ENCODE measurements at regions not wholly inside any gene's neighbourhood (a gene's known extent, or its start where the extent isn't known, plus 50 kb on each side); places are given as distances from the start of the nearest gene placed in this dataset.

DNA sequence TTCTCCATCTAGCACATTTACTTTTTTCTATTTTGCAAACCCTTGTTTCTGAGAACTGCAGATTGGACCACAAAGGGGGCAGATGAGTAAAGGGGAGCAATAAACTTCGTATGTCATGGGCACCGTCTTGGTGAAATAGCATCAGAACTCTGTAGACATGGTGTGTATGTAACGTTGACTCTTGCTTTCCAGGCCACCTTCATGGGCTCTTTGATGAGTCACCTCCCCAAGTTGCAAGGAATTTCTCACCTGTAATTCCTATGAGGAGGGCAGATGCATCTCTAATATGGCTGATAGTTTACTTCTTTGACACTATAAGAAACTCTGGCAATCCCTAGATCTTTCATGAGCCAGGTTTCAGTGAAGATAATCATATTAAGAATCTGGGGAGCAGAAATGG, 163.4 kb upstream of the PLPPR1 start:
- in situ Hi-C loops (cut with HindIII; ENCODE audit: low pct_unique_long_range_greater_than_20kb, low sequenced_read_pairs): no loop called here
- BruUV-seq (replicated peaks): no TSS peak
- DNase-seq (ENCODE audit: low read depth, low spot score) (no peak), ATAC-seq (no peak)
- TF ChIP-seq SIN3A (IDR thresholded peaks at IDR 0.05; ENCODE audit: borderline replicate concordance, insufficient read depth, low read depth, low read length) (no peak), POLR2AphosphoS5 (IDR thresholded peaks at IDR 0.05; ENCODE audit: low read depth, low read length) (no peak), TCF7L2 (IDR thresholded peaks at IDR 0.05; ENCODE audit: low read depth, low read length) (no peak)
- TF ChIP-seq, protein P1, sequence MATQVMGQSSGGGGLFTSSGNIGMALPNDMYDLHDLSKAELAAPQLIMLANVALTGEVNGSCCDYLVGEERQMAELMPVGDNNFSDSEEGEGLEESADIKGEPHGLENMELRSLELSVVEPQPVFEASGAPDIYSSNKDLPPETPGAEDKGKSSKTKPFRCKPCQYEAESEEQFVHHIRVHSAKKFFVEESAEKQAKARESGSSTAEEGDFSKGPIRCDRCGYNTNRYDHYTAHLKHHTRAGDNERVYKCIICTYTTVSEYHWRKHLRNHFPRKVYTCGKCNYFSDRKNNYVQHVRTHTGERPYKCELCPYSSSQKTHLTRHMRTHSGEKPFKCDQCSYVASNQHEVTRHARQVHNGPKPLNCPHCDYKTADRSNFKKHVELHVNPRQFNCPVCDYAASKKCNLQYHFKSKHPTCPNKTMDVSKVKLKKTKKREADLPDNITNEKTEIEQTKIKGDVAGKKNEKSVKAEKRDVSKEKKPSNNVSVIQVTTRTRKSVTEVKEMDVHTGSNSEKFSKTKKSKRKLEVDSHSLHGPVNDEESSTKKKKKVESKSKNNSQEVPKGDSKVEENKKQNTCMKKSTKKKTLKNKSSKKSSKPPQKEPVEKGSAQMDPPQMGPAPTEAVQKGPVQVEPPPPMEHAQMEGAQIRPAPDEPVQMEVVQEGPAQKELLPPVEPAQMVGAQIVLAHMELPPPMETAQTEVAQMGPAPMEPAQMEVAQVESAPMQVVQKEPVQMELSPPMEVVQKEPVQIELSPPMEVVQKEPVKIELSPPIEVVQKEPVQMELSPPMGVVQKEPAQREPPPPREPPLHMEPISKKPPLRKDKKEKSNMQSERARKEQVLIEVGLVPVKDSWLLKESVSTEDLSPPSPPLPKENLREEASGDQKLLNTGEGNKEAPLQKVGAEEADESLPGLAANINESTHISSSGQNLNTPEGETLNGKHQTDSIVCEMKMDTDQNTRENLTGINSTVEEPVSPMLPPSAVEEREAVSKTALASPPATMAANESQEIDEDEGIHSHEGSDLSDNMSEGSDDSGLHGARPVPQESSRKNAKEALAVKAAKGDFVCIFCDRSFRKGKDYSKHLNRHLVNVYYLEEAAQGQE (IDR thresholded peaks at IDR 0.05; ENCODE audit: insufficient read depth in 1 of 2, low read depth in 2 of 2, low read length in 1 of 2): no peak
- TF ChIP-seq, protein P2, sequence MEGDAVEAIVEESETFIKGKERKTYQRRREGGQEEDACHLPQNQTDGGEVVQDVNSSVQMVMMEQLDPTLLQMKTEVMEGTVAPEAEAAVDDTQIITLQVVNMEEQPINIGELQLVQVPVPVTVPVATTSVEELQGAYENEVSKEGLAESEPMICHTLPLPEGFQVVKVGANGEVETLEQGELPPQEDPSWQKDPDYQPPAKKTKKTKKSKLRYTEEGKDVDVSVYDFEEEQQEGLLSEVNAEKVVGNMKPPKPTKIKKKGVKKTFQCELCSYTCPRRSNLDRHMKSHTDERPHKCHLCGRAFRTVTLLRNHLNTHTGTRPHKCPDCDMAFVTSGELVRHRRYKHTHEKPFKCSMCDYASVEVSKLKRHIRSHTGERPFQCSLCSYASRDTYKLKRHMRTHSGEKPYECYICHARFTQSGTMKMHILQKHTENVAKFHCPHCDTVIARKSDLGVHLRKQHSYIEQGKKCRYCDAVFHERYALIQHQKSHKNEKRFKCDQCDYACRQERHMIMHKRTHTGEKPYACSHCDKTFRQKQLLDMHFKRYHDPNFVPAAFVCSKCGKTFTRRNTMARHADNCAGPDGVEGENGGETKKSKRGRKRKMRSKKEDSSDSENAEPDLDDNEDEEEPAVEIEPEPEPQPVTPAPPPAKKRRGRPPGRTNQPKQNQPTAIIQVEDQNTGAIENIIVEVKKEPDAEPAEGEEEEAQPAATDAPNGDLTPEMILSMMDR (IDR thresholded peaks at IDR 0.05): no peak
- ChIA-PET POLR2A (no interaction called here), CTCF (no interaction called here)
- intact Hi-C loops (cut with micrococcal nuclease; ENCODE audit: unreplicated experiment): loop anchor here (10.0 kb wide), 1 partner anchor 60 kb away; no protein-coding TSS in a partner anchor
- Histone ChIP-seq H3K27ac (ENCODE audit: low read length) (no peak overlapping the region), H3K36me3 (ENCODE audit: control insufficient read depth, insufficient read depth, low read length) (no peaks in the 10 kb centered on the region), H3K4me3 (ENCODE audit: low read depth in 2 of 2, low read length in 2 of 2) (no peak overlapping the region), H3K9me3 (ENCODE audit: control insufficient read depth, insufficient read depth, low read depth, low read length) (no peaks in the 10 kb centered on the region), H3K27me3 (ENCODE audit: control insufficient read depth, insufficient read depth, low read length) (no peaks in the 10 kb centered on the region), H3K4me1 (ENCODE audit: control insufficient read depth, insufficient read depth, low read length) (no peaks in the 10 kb centered on the region)

DNA sequence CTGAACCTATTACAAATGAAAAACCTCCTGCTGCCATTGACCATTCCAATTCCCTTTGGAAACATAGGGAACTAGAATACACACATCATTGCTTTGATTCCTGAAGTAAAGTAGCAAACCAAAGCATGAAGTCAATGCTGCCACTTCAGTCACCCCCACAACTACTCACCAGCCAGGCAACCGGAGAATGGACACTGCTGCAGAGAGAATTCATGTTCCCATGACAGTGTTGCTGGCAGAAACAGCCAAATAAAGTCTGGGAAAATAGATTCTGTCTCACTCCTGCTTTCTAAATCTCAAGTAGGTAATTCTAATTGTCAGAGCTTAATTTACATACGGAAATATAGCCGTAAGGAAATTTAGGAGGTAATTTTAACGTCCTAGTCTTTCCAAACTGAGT, 162.9 kb upstream of the PLPPR1 start:
- TF ChIP-seq POLR2AphosphoS5 (IDR thresholded peaks at IDR 0.05; ENCODE audit: low read depth, low read length) (no peak), SIN3A (IDR thresholded peaks at IDR 0.05; ENCODE audit: borderline replicate concordance, insufficient read depth, low read depth, low read length) (no peak), TCF7L2 (IDR thresholded peaks at IDR 0.05; ENCODE audit: low read depth, low read length) (no peak)
- TF ChIP-seq, protein P2 (IDR thresholded peaks at IDR 0.05): no peak
- TF ChIP-seq, protein P1 (IDR thresholded peaks at IDR 0.05; ENCODE audit: insufficient read depth in 1 of 2, low read depth in 2 of 2, low read length in 1 of 2): no peak
- Histone ChIP-seq H3K4me1 (ENCODE audit: control insufficient read depth, insufficient read depth, low read length) (no peaks in the 10 kb centered on the region), H3K36me3 (ENCODE audit: control insufficient read depth, insufficient read depth, low read length) (no peaks in the 10 kb centered on the region), H3K9me3 (ENCODE audit: control insufficient read depth, insufficient read depth, low read depth, low read length) (no peaks in the 10 kb centered on the region), H3K27ac (ENCODE audit: low read length) (no peak overlapping the region), H3K4me3 (ENCODE audit: low read depth in 2 of 2, low read length in 2 of 2) (no peak overlapping the region), H3K27me3 (ENCODE audit: control insufficient read depth, insufficient read depth, low read length) (no peaks in the 10 kb centered on the region)
- BruUV-seq (replicated peaks): no TSS peak
- in situ Hi-C loops (cut with HindIII; ENCODE audit: low pct_unique_long_range_greater_than_20kb, low sequenced_read_pairs) (no loop called here), intact Hi-C loops (cut with micrococcal nuclease; ENCODE audit: unreplicated experiment) (loop anchor here (10.0 kb wide), 1 partner anchor 61 kb away; no protein-coding TSS in a partner anchor)
- no peak for ATAC-seq
- DNase-seq (ENCODE audit: low read depth, low spot score): no peak
- ChIA-PET CTCF (no interaction called here), POLR2A (no interaction called here)

Measured in Panc1 (cell line).